ENCODE measurements at regions not wholly inside any gene's neighbourhood (a gene's known extent, or its start where the extent isn't known, plus 50 kb on each side); places are given as distances from the start of the nearest gene placed in this dataset.
"Not testable (repeated sequence)": the region's sequence is repeated elsewhere in the genome, so short reads cannot be mapped to it uniquely, and the experiment has no call there.

GRCh38 chr14:66025779-66026178 lies 460.4 kb upstream of the CCDC196 start:
- DNase-seq = no peak

- not testable (repeated sequence) for DNase-seq
Observed at GRCh38 chr14:66031981-66032380, 454.2 kb upstream of the CCDC196 start.

GRCh38 chr14:66032800-66033199 lies 453.4 kb upstream of the CCDC196 start:
- no peak for DNase-seq

- DNase-seq = no peak
Observed at GRCh38 chr14:66036547-66036946, 449.6 kb upstream of the CCDC196 start.

GRCh38 chr14:66037361-66037760 lies 448.8 kb upstream of the CCDC196 start:
- no peak for DNase-seq

- no peak for DNase-seq
Observed at GRCh38 chr14:66038212-66038611, 448.0 kb upstream of the CCDC196 start.

GRCh38 chr14:66038618-66039017 lies 447.6 kb upstream of the CCDC196 start:
- DNase-seq = peak; percentile 39

- no peak for DNase-seq
Observed at GRCh38 chr14:66039495-66039894, 446.7 kb upstream of the CCDC196 start.

- DNase-seq = no peak
Observed at GRCh38 chr14:66041582-66041981, 444.6 kb upstream of the CCDC196 start.

GRCh38 chr14:66043921-66044320 lies 442.2 kb upstream of the CCDC196 start:
- DNase-seq = no peak

GRCh38 chr14:66045572-66046021 lies 440.6 kb upstream of the CCDC196 start:
- peak; percentile 2 for DNase-seq

- DNase-seq = no peak
Observed at GRCh38 chr14:66046035-66046434, 440.1 kb upstream of the CCDC196 start.

GRCh38 chr14:66046591-66046990 lies 439.6 kb upstream of the CCDC196 start:
- DNase-seq = no peak

GRCh38 chr14:66056268-66056907 lies 429.8 kb upstream of the CCDC196 start:
- no peak for DNase-seq

GRCh38 chr14:66056926-66057552 lies 429.1 kb upstream of the CCDC196 start:
- DNase-seq = no peak

GRCh38 chr14:66065188-66065587 lies 421.0 kb upstream of the CCDC196 start:
- no peak for DNase-seq

GRCh38 chr14:66066981-66067776 lies 419.0 kb upstream of the CCDC196 start:
- no peak for DNase-seq

- no peak for DNase-seq
Observed at GRCh38 chr14:66069036-66069435, 417.1 kb upstream of the CCDC196 start.

- no peak for DNase-seq
Observed at GRCh38 chr14:66069830-66070541, 416.2 kb upstream of the CCDC196 start.

- DNase-seq = peak; percentile 65
Observed at GRCh38 chr14:66070542-66071319, 415.4 kb upstream of the CCDC196 start.

- no peak for DNase-seq
Observed at GRCh38 chr14:66072190-66073084, 413.7 kb upstream of the CCDC196 start.
